ENCODE measurements at regions not wholly inside any gene's neighbourhood (a gene's known extent, or its start where the extent isn't known, plus 50 kb on each side); places are given as distances from the start of the nearest gene placed in this dataset.

- H3K4me1 Mint-ChIP-seq (ENCODE audit: low read depth, unreplicated experiment): no peaks in the 10 kb centered on the region
- TF ChIP-seq EZH2 (IDR thresholded peaks at IDR 0.05; ENCODE audit: insufficient read depth, low read length) (no peak), CTCF (IDR thresholded peaks at IDR 0.05; ENCODE audit: insufficient read depth, low read depth, low read length) (no peak)
- Histone ChIP-seq H3K36me3 (ENCODE audit: insufficient read depth, low read length) (no peaks in the 10 kb centered on the region), H3K9me3 (ENCODE audit: insufficient read depth, low read depth, low read length) (no peaks in the 10 kb centered on the region), H4K20me1 (ENCODE audit: insufficient read depth, low read length) (no peaks in the 10 kb centered on the region), H3K79me2 (ENCODE audit: insufficient read depth, low read length) (no peaks in the 10 kb centered on the region), H3K9ac (ENCODE audit: low read length) (no peak overlapping the region), H3K4me2 (ENCODE audit: low read length) (no peak overlapping the region), H3K4me1 (ENCODE audit: insufficient read depth, low read length) (no peaks in the 10 kb centered on the region), H3K4me3 (ENCODE audit: insufficient read depth, low read depth, low read length) (no peak overlapping the region), H3K27ac (ENCODE audit: low read depth, low read length) (no peak overlapping the region), H2AFZ (ENCODE audit: low read depth, low read length) (no peak overlapping the region), H3K27me3 (ENCODE audit: insufficient read depth, low read length) (no peaks in the 10 kb centered on the region)
- no peak for DNase-seq (ENCODE audit: low read depth)
- no peak overlapping the region for H3K4me3 Mint-ChIP-seq (ENCODE audit: unreplicated experiment)
- H3K36me3 Mint-ChIP-seq (ENCODE audit: low read depth, unreplicated experiment): no peaks in the 10 kb centered on the region
- peaks cover 3% of the 10 kb centered on the region for H3K9me3 Mint-ChIP-seq (ENCODE audit: unreplicated experiment)
- no peak overlapping the region for H3K27ac Mint-ChIP-seq (ENCODE audit: unreplicated experiment)
- no peak for FAIRE-seq
- H3K27me3 Mint-ChIP-seq (ENCODE audit: low read depth, unreplicated experiment): peaks cover 9% of the 10 kb centered on the region
Measured at GRCh38 chr7:156368053-156368843, 272.3 kb upstream of the RNF32 start.

- DNase-seq (ENCODE audit: low read depth) (no peak), FAIRE-seq (no peak)
- Histone ChIP-seq H3K9ac (ENCODE audit: low read length) (no peak overlapping the region), H2AFZ (ENCODE audit: low read depth, low read length) (no peak overlapping the region), H3K79me2 (ENCODE audit: insufficient read depth, low read length) (no peaks in the 10 kb centered on the region), H4K20me1 (ENCODE audit: insufficient read depth, low read length) (no peaks in the 10 kb centered on the region), H3K4me2 (ENCODE audit: low read length) (no peak overlapping the region), H3K27me3 (ENCODE audit: insufficient read depth, low read length) (no peaks in the 10 kb centered on the region), H3K4me3 (ENCODE audit: insufficient read depth, low read depth, low read length) (no peak overlapping the region), H3K4me1 (ENCODE audit: insufficient read depth, low read length) (no peaks in the 10 kb centered on the region), H3K27ac (ENCODE audit: low read depth, low read length) (no peak overlapping the region), H3K9me3 (ENCODE audit: insufficient read depth, low read depth, low read length) (peaks cover 2% of the 10 kb centered on the region), H3K36me3 (ENCODE audit: insufficient read depth, low read length) (no peaks in the 10 kb centered on the region)
- no peaks in the 10 kb centered on the region for H3K9me3 Mint-ChIP-seq (ENCODE audit: unreplicated experiment)
- peaks cover 20% of the 10 kb centered on the region for H3K27me3 Mint-ChIP-seq (ENCODE audit: low read depth, unreplicated experiment)
- TF ChIP-seq EZH2 (IDR thresholded peaks at IDR 0.05; ENCODE audit: insufficient read depth, low read length) (no peak), CTCF (IDR thresholded peaks at IDR 0.05; ENCODE audit: insufficient read depth, low read depth, low read length) (no peak)
- H3K4me1 Mint-ChIP-seq (ENCODE audit: low read depth, unreplicated experiment): no peaks in the 10 kb centered on the region
- H3K27ac Mint-ChIP-seq (ENCODE audit: unreplicated experiment): no peak overlapping the region
- no peak overlapping the region for H3K4me3 Mint-ChIP-seq (ENCODE audit: unreplicated experiment)
- no peaks in the 10 kb centered on the region for H3K36me3 Mint-ChIP-seq (ENCODE audit: low read depth, unreplicated experiment)
Measured at GRCh38 chr7:156363751-156364150, 276.8 kb upstream of the RNF32 start.

DNA sequence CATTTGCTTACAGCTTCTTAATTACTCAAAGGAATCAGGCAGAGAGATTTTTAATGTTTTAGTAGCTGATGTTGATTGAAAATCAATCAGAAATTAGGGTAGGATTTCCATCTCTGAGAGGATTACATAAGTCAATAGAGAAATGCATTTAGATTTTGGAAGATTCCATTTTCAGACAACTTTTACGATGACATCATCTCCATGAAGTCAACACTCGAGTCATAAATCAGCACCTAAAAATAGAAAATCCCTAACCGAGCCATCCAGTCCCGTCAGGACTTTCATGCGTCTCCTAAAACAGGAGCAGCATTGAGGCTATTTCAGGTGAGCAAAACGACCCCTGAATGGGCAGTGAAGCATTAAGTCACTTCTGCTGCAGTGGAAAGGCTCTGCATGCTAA is 279.7 kb upstream of the RNF32 start:
- Mint-ChIP-seq H3K27me3 (ENCODE audit: low read depth, unreplicated experiment) (peaks cover 21% of the 10 kb centered on the region), H3K4me1 (ENCODE audit: low read depth, unreplicated experiment) (no peaks in the 10 kb centered on the region), H3K36me3 (ENCODE audit: low read depth, unreplicated experiment) (no peaks in the 10 kb centered on the region), H3K27ac (ENCODE audit: unreplicated experiment) (no peak overlapping the region), H3K9me3 (ENCODE audit: unreplicated experiment) (no peaks in the 10 kb centered on the region), H3K4me3 (ENCODE audit: unreplicated experiment) (no peak overlapping the region)
- Histone ChIP-seq H3K27ac (ENCODE audit: low read depth, low read length) (no peak overlapping the region), H3K4me2 (ENCODE audit: low read length) (no peak overlapping the region), H3K9ac (ENCODE audit: low read length) (no peak overlapping the region), H3K36me3 (ENCODE audit: insufficient read depth, low read length) (no peaks in the 10 kb centered on the region), H2AFZ (ENCODE audit: low read depth, low read length) (no peak overlapping the region), H3K4me3 (ENCODE audit: insufficient read depth, low read depth, low read length) (no peak overlapping the region), H3K4me1 (ENCODE audit: insufficient read depth, low read length) (no peaks in the 10 kb centered on the region), H3K27me3 (ENCODE audit: insufficient read depth, low read length) (no peaks in the 10 kb centered on the region), H4K20me1 (ENCODE audit: insufficient read depth, low read length) (no peaks in the 10 kb centered on the region), H3K79me2 (ENCODE audit: insufficient read depth, low read length) (no peaks in the 10 kb centered on the region), H3K9me3 (ENCODE audit: insufficient read depth, low read depth, low read length) (peaks cover 2% of the 10 kb centered on the region)
- FAIRE-seq (no peak), DNase-seq (ENCODE audit: low read depth) (no peak)
- TF ChIP-seq EZH2 (IDR thresholded peaks at IDR 0.05; ENCODE audit: insufficient read depth, low read length): no peak
- TF ChIP-seq CTCF (IDR thresholded peaks at IDR 0.05; ENCODE audit: insufficient read depth, low read depth, low read length): no peak
